H1 (cell line): ENCODE measurements at regions not wholly inside any gene's neighbourhood (a gene's known extent, or its start where the extent isn't known, plus 50 kb on each side); places are given as distances from the start of the nearest gene placed in this dataset.

Source experiments
- CTCF ChIA-PET: fragments of 300-600 bp; sonication (Branson Sonifier 250); formaldehyde crosslinking; loops from one replicate; lab custom pipeline; 2021; ENCODE audit not compliant: partially characterized antibody; lab: Charles Lee
- POLR2A ChIA-PET: fragments of 300-600 bp; sonication (Branson Sonifier 250); formaldehyde crosslinking; loops from one replicate; lab custom pipeline; 2021; ENCODE audit warnings: inconsistent platforms; ENCODE audit not compliant: partially characterized antibody; lab: Charles Lee
- DNase-seq, 2 experiments: peaks; one replicate each; pipeline versions ENCODE4 v3.0.0 to v3.0.0-alpha.2; 2010 to 2022; ENCODE audit warnings: low spot score in 2 of 2, low read depth in 1 of 2, mixed read lengths in 1 of 2
- FAIRE-seq: peaks from 2 replicates; lab custom pipeline; 2011; peaks lifted over from hg19 to GRCh38; lab: Jason Lieb, UNC
- H2AFZ ChIP-seq: 2 replicates; pipeline ENCODE4 v1.8.1; 2012; ENCODE audit warnings: low read length, inconsistent platforms
- H2AK5ac ChIP-seq: 2 replicates; pipeline ENCODE4 v1.6.1; 2013; ENCODE audit warnings: low read depth, low read length
- H2BK120ac ChIP-seq: replicated peaks from 2 replicates; pipeline ENCODE3; 2013; ENCODE audit warnings: low read depth, low read length, inconsistent platforms
- H2BK12ac ChIP-seq: 2 replicates; pipeline ENCODE4 v1.6.1; 2013; ENCODE audit warnings: low read depth, low read length
- H2BK15ac ChIP-seq: 2 replicates; pipeline ENCODE4 v1.6.1; 2013; ENCODE audit warnings: low read length
- H2BK20ac ChIP-seq: 2 replicates; pipeline ENCODE4 v1.6.1; 2013; ENCODE audit warnings: low read length
- H2BK5ac ChIP-seq: 2 replicates; pipeline ENCODE4 v1.6.1; 2013; ENCODE audit warnings: low read depth, low read length
- H3K14ac ChIP-seq: 2 replicates; pipeline ENCODE4 v1.6.1; 2013; ENCODE audit warnings: inconsistent platforms; ENCODE audit not compliant: insufficient read length
- H3K18ac ChIP-seq: 2 replicates; pipeline ENCODE4 v1.6.1; 2013; ENCODE audit warnings: low read length; ENCODE audit errors: extremely low read depth
- H3K23ac ChIP-seq: 2 replicates; pipeline ENCODE4 v1.6.1; 2013; ENCODE audit warnings: inconsistent platforms; ENCODE audit not compliant: insufficient read length
- H3K23me2 ChIP-seq: 2 replicates; pipeline ENCODE4 v1.6.1; 2013; ENCODE audit warnings: low read depth, low read length
- H3K27ac ChIP-seq: 2 replicates; pipeline ENCODE4 v1.6.1; 2011; ENCODE audit warnings: low read depth, low read length, inconsistent platforms
- H3K27me3 ChIP-seq, 4 experiments: replicated peaks in 1 of 4; 1 replicate in 1 of 4; 2 replicates in 3 of 4; pipeline versions ENCODE4 v1.6.1 to v1.8.1; 2011 to 2013; ENCODE audit warnings: low read length in 3 of 4, mild to moderate bottlenecking in 3 of 4, inconsistent platforms in 2 of 4, mixed read lengths in 2 of 4, moderate library complexity in 1 of 4; ENCODE audit not compliant: control insufficient read depth in 3 of 4, insufficient read depth in 3 of 4; ENCODE audit errors: extremely low read depth in 1 of 4
- H3K36me3 ChIP-seq, 4 experiments: 2 replicates each; pipeline versions ENCODE4 v1.6.1 to v1.8.1; 2011 to 2013; ENCODE audit warnings: mild to moderate bottlenecking in 4 of 4, low read length in 3 of 4, moderate library complexity in 2 of 4, control low read depth in 1 of 4, inconsistent platforms in 1 of 4; ENCODE audit not compliant: insufficient read depth in 4 of 4, control insufficient read depth in 2 of 4
- H3K4ac ChIP-seq: replicated peaks from 2 replicates; pipeline ENCODE3; 2013; ENCODE audit warnings: low read length, low read depth, mixed read lengths, inconsistent platforms; ENCODE audit not compliant: insufficient read length
- H3K4me1 ChIP-seq, 4 experiments: replicated peaks in 1 of 4; 1 replicate in 1 of 4; 2 replicates in 3 of 4; pipeline versions ENCODE4 v1.6.1 to v1.8.1; 2011 to 2013; ENCODE audit warnings: low read length in 3 of 4, inconsistent platforms in 2 of 4, mixed read lengths in 1 of 4; ENCODE audit not compliant: insufficient read depth in 4 of 4, control insufficient read depth in 3 of 4
- H3K4me2 ChIP-seq, 2 experiments: 2 replicates each; pipeline versions ENCODE4 v1.6.1 to v1.8.1; 2011 to 2013; ENCODE audit warnings: low read depth in 2 of 2, low read length in 2 of 2, control low read depth in 1 of 2, inconsistent platforms in 1 of 2, mild to moderate bottlenecking in 1 of 2; ENCODE audit not compliant: insufficient read depth in 1 of 2
- H3K4me3 ChIP-seq, 4 experiments: fragments of 200-600, 300-600 bp in 1 of 4; sonication (generic), shearing (Covaris generic), sonication (Bioruptor Twin) in 1 of 4; 2 replicates each; pipeline versions ENCODE4 v1.5.1 to v1.8.1; 2011 to 2016; ENCODE audit warnings: low read length in 4 of 4, low read depth in 3 of 4, control low read depth in 2 of 4, inconsistent platforms in 2 of 4, mild to moderate bottlenecking in 2 of 4, mixed read lengths in 1 of 4, moderate library complexity in 1 of 4; ENCODE audit not compliant: insufficient read depth in 2 of 4; ENCODE audit errors: extremely low read depth in 1 of 4
- H3K56ac ChIP-seq: replicated peaks from 2 replicates; pipeline ENCODE3; 2013; ENCODE audit warnings: low read depth, mild to moderate bottlenecking, mixed read lengths, low read length, inconsistent platforms; ENCODE audit not compliant: insufficient read length
- H3K79me1 ChIP-seq: 2 replicates; pipeline ENCODE4 v1.6.1; 2013; ENCODE audit warnings: low read depth, low read length, control low read depth
- H3K79me2 ChIP-seq, 2 experiments: 2 replicates each; pipeline versions ENCODE4 v1.6.1 to v1.8.1; 2012 to 2013; ENCODE audit warnings: low read length in 2 of 2, mild to moderate bottlenecking in 2 of 2, inconsistent platforms in 1 of 2; ENCODE audit not compliant: insufficient read depth in 2 of 2, control insufficient read depth in 1 of 2
- H3K9ac ChIP-seq, 4 experiments: replicated peaks in 1 of 4; 1 replicate in 1 of 4; 2 replicates in 3 of 4; pipeline versions ENCODE4 v1.6.1 to v1.8.1; 2011 to 2013; ENCODE audit warnings: low read depth in 3 of 4, low read length in 3 of 4, control low read depth in 2 of 4, mild to moderate bottlenecking in 2 of 4, moderate library complexity in 2 of 4, inconsistent platforms in 1 of 4; ENCODE audit errors: extremely low read depth in 1 of 4
- H3K9me3 ChIP-seq, 2 experiments: 2 replicates each; pipeline versions ENCODE4 v1.6.1 to v1.8.1; 2012 to 2013; ENCODE audit warnings: mild to moderate bottlenecking in 2 of 2, moderate library complexity in 2 of 2, control low read depth in 1 of 2, inconsistent platforms in 1 of 2, low read depth in 1 of 2, low read length in 1 of 2, mixed read lengths in 1 of 2; ENCODE audit not compliant: insufficient read depth in 2 of 2
- H4K20me1 ChIP-seq, 2 experiments: replicated peaks in 1 of 2; 2 replicates each; pipeline versions ENCODE3 to v1.8.1; 2011 to 2013; ENCODE audit warnings: inconsistent platforms in 2 of 2, low read length in 2 of 2, mild to moderate bottlenecking in 1 of 2; ENCODE audit not compliant: insufficient read depth in 2 of 2, control insufficient read depth in 1 of 2
- H4K5ac ChIP-seq: 2 replicates; pipeline ENCODE4 v1.6.1; 2013; ENCODE audit warnings: low read length, low read depth, mixed read lengths, inconsistent platforms; ENCODE audit not compliant: insufficient read length
- H4K8ac ChIP-seq: 2 replicates; pipeline ENCODE4 v1.8.0; 2013; ENCODE audit warnings: mild to moderate bottlenecking, moderate library complexity, low read length, inconsistent platforms; ENCODE audit not compliant: insufficient read depth; ENCODE audit errors: extremely low read depth
- H4K91ac ChIP-seq: replicated peaks from 2 replicates; pipeline ENCODE3; 2013; ENCODE audit warnings: low read length, mixed read lengths, inconsistent platforms; ENCODE audit not compliant: insufficient read length
- CEBPB ChIP-seq: IDR thresholded peaks from 2 replicates; pipeline ENCODE4 v1.6.1; 2012; ENCODE audit warnings: low read depth, low read length
- POLR2A ChIP-seq, 2 experiments: IDR thresholded peaks; 1 replicate in 1 of 2; 2 replicates in 1 of 2; pipeline ENCODE4 v1.6.1; 2011; ENCODE audit warnings: low read depth in 2 of 2, low read length in 2 of 2, mild to moderate bottlenecking in 2 of 2; ENCODE audit errors: control extremely low read depth in 1 of 2
- WGBS, 2 experiments: shearing (Covaris generic) in 1 of 2; methylation state at CpG; one replicate each; pipeline versions ENCODE4 v1.1.6 to v1.1.7; 2013 to 2015; ENCODE audit warnings: low lambda C conversion rate in 2 of 2, mixed read lengths in 2 of 2, inconsistent platforms in 1 of 2, low coverage in 1 of 2, missing lambda C conversion rate in 1 of 2; ENCODE audit not compliant: insufficient replicate concordance in 2 of 2, insufficient coverage in 1 of 2, insufficient read length in 1 of 2; ENCODE audit errors: extremely low coverage in 1 of 2, missing lambda C conversion rate in 1 of 2; 5-methylcytosine and 5-hydroxymethylcytosine counted together

- Histone ChIP-seq H3K4me3 (no peak overlapping the region), H3K4ac (no peak overlapping the region), H2AFZ (no peak overlapping the region), H3K18ac (peak overlapping the region; percentile 16; the same call in 1 of the 2 replicates), H4K20me1 (no peaks in the 10 kb centered on the region), H2BK120ac (no peak overlapping the region), H2BK20ac (no peak overlapping the region), H3K36me3 (no peaks in the 10 kb centered on the region), H2AK5ac (no peak overlapping the region), H3K79me2 (no peaks in the 10 kb centered on the region), H3K4me2 (no peak overlapping the region), H2BK15ac (no peak overlapping the region; the same call in 1 of the 2 replicates), H4K91ac (no peak overlapping the region), H3K27me3 (no peaks in the 10 kb centered on the region), H3K9me3 (no peaks in the 10 kb centered on the region), H3K23me2 (no peaks in the 10 kb centered on the region), H2BK12ac (no peak overlapping the region; the same call in 1 of the 2 replicates), H3K14ac (no peak overlapping the region), H3K27ac (no peak overlapping the region), H3K4me1 (peaks cover 0 to 4% (median 2%) of the 10 kb centered on the region in 4 experiments; a peak in 1 of 7 replicates), H3K56ac (no peak overlapping the region), H4K8ac (no peak overlapping the region), H2BK5ac (no peak overlapping the region), H4K5ac (no peak overlapping the region), H3K79me1 (no peaks in the 10 kb centered on the region), H3K23ac (no peak overlapping the region), H3K9ac (no peak overlapping the region; a peak in 1 of 7 replicates)
- no peak for DNase-seq
- 90% methylated on average over 23 of the region's 23 CpGs; no CpG with 5 or more reads in 1 of the 2 experiments for WGBS, 2 experiments
- CTCF ChIA-PET = no interaction called here
- no peak for FAIRE-seq
- POLR2A ChIA-PET = no interaction called here
- TF ChIP-seq CEBPB = peak; percentile 66
- TF ChIP-seq POLR2A (IDR thresholded peaks at IDR 0.05; ENCODE audit: control extremely low read depth in 1 of 2, low read depth in 2 of 2, low read length in 2 of 2) = no peak
These were observed 274.1 kb downstream of the PCNX1 start for GRCh38 chr14:71181215-71182003.
